Muscle of leg (tissue), 3 donors: ENCODE measurements at regions not wholly inside any gene's neighbourhood (a gene's known extent, or its start where the extent isn't known, plus 50 kb on each side); places are given as distances from the start of the nearest gene placed in this dataset.

Source experiments
- DNase-seq: peaks from one replicate; pipeline ENCODE4 v3.0.0; 2013
- H3K27ac ChIP-seq: one replicate; pipeline ENCODE4 v1.5.1; 2013; ENCODE audit warnings: mild to moderate bottlenecking, low read length, control low read depth
- H3K27me3 ChIP-seq: one replicate; pipeline ENCODE4 v1.6.1; 2013; ENCODE audit warnings: low read length; ENCODE audit not compliant: control insufficient read depth, insufficient read depth
- H3K36me3 ChIP-seq: one replicate; pipeline ENCODE4 v1.6.1; 2013; ENCODE audit warnings: low read length; ENCODE audit not compliant: control insufficient read depth, insufficient read depth
- H3K4me1 ChIP-seq: one replicate; pipeline ENCODE4 v1.6.1; 2013; ENCODE audit warnings: low read length; ENCODE audit not compliant: control insufficient read depth, insufficient read depth
- H3K4me3 ChIP-seq: one replicate; pipeline ENCODE4 v1.5.1; 2013; ENCODE audit warnings: low read length, control low read depth
- H3K9me3 ChIP-seq: replicated peaks from 2 replicates; pipeline ENCODE4 v1.6.1; 2013; ENCODE audit warnings: low read depth, low read length; ENCODE audit not compliant: control insufficient read depth
- WGBS: methylation state at CpG from one replicate; pipeline ENCODE4 v1.1.5; 2013; ENCODE audit warnings: missing lambda C conversion rate; ENCODE audit not compliant: insufficient coverage; 5-methylcytosine and 5-hydroxymethylcytosine counted together

GRCh38 chr15:85997618-85998017 lies 82.1 kb upstream of the AGBL1 start:
- no peak for DNase-seq
- no peaks in the 10 kb centered on the region for H3K36me3 ChIP-seq
- no peak overlapping the region for H3K4me3 ChIP-seq
- 60% methylated on average over 1 of the region's 5 CpGs for WGBS
- H3K9me3 ChIP-seq: no peaks in the 10 kb centered on the region
- H3K27ac ChIP-seq: no peak overlapping the region
- H3K27me3 ChIP-seq: no peaks in the 10 kb centered on the region
- no peaks in the 10 kb centered on the region for H3K4me1 ChIP-seq

DNA sequence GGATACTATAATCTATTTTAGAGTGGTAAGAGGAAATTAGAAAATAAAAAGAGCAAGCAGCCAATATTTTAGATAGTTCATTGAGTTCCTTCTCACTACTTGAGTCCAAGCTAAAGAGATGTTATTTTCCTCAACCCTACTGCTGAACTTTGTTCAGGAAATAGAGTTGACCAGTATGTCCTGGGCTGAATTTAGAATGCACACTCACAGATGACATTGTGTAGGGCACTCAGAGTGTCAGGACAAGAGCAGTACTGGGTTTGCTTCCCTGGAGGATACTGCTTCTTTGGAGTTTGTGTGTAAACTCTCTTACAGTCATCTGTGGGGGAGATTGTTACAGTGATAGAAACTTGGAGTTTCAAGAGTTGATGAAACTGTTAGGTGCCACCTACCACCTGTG lies 80.0 kb upstream of the AGBL1 start:
- H3K36me3 ChIP-seq: no peaks in the 10 kb centered on the region
- H3K4me3 ChIP-seq: no peak overlapping the region
- H3K4me1 ChIP-seq: peaks cover 2% of the 10 kb centered on the region
- no peaks in the 10 kb centered on the region for H3K9me3 ChIP-seq
- no peaks in the 10 kb centered on the region for H3K27me3 ChIP-seq
- H3K27ac ChIP-seq: no peak overlapping the region
- DNase-seq: no peak

DNA sequence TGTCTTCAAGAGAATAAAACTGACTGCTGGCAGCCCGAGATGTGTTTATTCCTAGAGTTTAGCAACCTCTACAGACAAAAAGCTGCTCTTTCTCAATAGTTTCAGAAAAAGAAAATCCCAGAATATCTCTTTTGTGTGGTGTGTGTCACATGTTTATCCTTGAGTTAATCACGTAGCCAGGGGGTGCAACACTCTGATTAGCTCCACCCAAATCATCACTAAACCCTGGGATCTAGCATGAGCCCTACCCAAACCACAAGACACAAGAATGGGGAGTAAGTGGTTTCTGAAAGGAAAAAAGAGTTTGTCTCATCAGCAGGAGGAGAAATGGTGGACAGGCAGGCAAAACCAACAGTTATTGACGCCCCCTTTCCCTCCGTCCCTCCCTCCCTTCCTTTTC lies 78.5 kb upstream of the AGBL1 start:
- Histone ChIP-seq H3K27ac (no peak overlapping the region), H3K27me3 (no peaks in the 10 kb centered on the region), H3K4me1 (peaks cover 2% of the 10 kb centered on the region), H3K4me3 (no peak overlapping the region), H3K36me3 (no peaks in the 10 kb centered on the region), H3K9me3 (no peaks in the 10 kb centered on the region)
- DNase-seq: no peak
- 53% methylated on average over 2 of the region's 4 CpGs for WGBS

GRCh38 chr15:86002444-86002843 lies 77.2 kb upstream of the AGBL1 start:
- peaks cover 2% of the 10 kb centered on the region for H3K4me1 ChIP-seq
- no peaks in the 10 kb centered on the region for H3K27me3 ChIP-seq
- no peaks in the 10 kb centered on the region for H3K9me3 ChIP-seq
- no peak overlapping the region for H3K27ac ChIP-seq
- no peak for DNase-seq
- no peak overlapping the region for H3K4me3 ChIP-seq
- H3K36me3 ChIP-seq: no peaks in the 10 kb centered on the region

GRCh38 chr15:86004061-86004460 lies 75.6 kb upstream of the AGBL1 start:
- Histone ChIP-seq H3K9me3 (no peaks in the 10 kb centered on the region), H3K36me3 (no peaks in the 10 kb centered on the region), H3K4me3 (no peak overlapping the region), H3K4me1 (peaks cover 2% of the 10 kb centered on the region), H3K27ac (no peak overlapping the region), H3K27me3 (no peaks in the 10 kb centered on the region)
- no peak for DNase-seq
- WGBS: 72% methylated on average over 2 of the region's 4 CpGs

GRCh38 chr15:86006546-86006945 lies 73.1 kb upstream of the AGBL1 start:
- Histone ChIP-seq H3K27ac (no peak overlapping the region), H3K9me3 (no peaks in the 10 kb centered on the region), H3K4me1 (peaks cover 2% of the 10 kb centered on the region), H3K4me3 (no peak overlapping the region), H3K36me3 (no peaks in the 10 kb centered on the region), H3K27me3 (no peaks in the 10 kb centered on the region)
- no peak for DNase-seq
- 60% methylated on average over 1 of the region's 2 CpGs for WGBS

GRCh38 chr15:86009727-86010126 lies 69.9 kb upstream of the AGBL1 start:
- DNase-seq: no peak
- Histone ChIP-seq H3K4me3 (no peak overlapping the region), H3K9me3 (no peaks in the 10 kb centered on the region), H3K4me1 (no peaks in the 10 kb centered on the region), H3K27me3 (no peaks in the 10 kb centered on the region), H3K36me3 (no peaks in the 10 kb centered on the region), H3K27ac (no peak overlapping the region)
- no CpG with 5 or more reads among the region's 4 CpGs for WGBS

DNA sequence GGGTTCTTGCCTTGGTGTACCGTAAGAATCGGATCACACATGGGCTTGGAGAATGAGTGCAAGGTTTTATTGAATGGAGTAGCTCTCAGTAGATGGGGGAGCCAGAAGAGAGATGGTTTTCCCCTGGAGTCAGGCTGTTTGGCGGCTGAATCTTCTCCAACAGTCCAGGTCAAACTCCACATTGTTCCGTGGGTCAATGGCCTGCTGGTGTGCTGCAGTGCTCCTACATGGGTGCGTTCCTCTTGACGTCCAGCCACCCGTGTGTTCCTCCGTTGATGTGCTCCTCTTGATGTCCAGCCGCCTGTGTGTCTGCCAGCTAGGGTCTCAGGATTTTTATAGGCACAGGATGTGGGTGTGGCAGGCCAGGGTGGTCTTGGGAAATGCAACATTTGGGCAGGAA lies 69.3 kb upstream of the AGBL1 start:
- DNase-seq: no peak
- Histone ChIP-seq H3K4me1 (no peaks in the 10 kb centered on the region), H3K4me3 (no peak overlapping the region), H3K9me3 (no peaks in the 10 kb centered on the region), H3K27me3 (no peaks in the 10 kb centered on the region), H3K36me3 (no peaks in the 10 kb centered on the region), H3K27ac (no peak overlapping the region)
- 78% methylated on average over 7 of the region's 9 CpGs for WGBS

GRCh38 chr15:86010891-86011290 lies 68.8 kb upstream of the AGBL1 start:
- Histone ChIP-seq H3K9me3 (no peaks in the 10 kb centered on the region), H3K27ac (no peak overlapping the region), H3K4me1 (no peaks in the 10 kb centered on the region), H3K4me3 (no peak overlapping the region), H3K36me3 (no peaks in the 10 kb centered on the region), H3K27me3 (no peaks in the 10 kb centered on the region)
- WGBS: 100% methylated on average over 3 of the region's 5 CpGs
- DNase-seq: no peak

- no peak overlapping the region for H3K4me3 ChIP-seq
- no peaks in the 10 kb centered on the region for H3K27me3 ChIP-seq
- no peaks in the 10 kb centered on the region for H3K4me1 ChIP-seq
- no peak for DNase-seq
- 38% methylated on average over 1 of the region's 3 CpGs for WGBS
- H3K27ac ChIP-seq: no peak overlapping the region
- H3K9me3 ChIP-seq: no peaks in the 10 kb centered on the region
- no peaks in the 10 kb centered on the region for H3K36me3 ChIP-seq
Measured at GRCh38 chr15:86014016-86014415, 65.7 kb upstream of the AGBL1 start.

- Histone ChIP-seq H3K36me3 (no peaks in the 10 kb centered on the region), H3K27me3 (no peaks in the 10 kb centered on the region), H3K27ac (no peak overlapping the region), H3K4me1 (peaks cover under 1% of the 10 kb centered on the region), H3K4me3 (no peak overlapping the region), H3K9me3 (no peaks in the 10 kb centered on the region)
- 93% methylated on average over 2 of the region's 3 CpGs for WGBS
- no peak for DNase-seq
Measured at GRCh38 chr15:86016750-86017149, 62.9 kb upstream of the AGBL1 start.
